ENCODE measurements at regions not wholly inside any gene's neighbourhood (a gene's known extent, or its start where the extent isn't known, plus 50 kb on each side); places are given as distances from the start of the nearest gene placed in this dataset.

DNA sequence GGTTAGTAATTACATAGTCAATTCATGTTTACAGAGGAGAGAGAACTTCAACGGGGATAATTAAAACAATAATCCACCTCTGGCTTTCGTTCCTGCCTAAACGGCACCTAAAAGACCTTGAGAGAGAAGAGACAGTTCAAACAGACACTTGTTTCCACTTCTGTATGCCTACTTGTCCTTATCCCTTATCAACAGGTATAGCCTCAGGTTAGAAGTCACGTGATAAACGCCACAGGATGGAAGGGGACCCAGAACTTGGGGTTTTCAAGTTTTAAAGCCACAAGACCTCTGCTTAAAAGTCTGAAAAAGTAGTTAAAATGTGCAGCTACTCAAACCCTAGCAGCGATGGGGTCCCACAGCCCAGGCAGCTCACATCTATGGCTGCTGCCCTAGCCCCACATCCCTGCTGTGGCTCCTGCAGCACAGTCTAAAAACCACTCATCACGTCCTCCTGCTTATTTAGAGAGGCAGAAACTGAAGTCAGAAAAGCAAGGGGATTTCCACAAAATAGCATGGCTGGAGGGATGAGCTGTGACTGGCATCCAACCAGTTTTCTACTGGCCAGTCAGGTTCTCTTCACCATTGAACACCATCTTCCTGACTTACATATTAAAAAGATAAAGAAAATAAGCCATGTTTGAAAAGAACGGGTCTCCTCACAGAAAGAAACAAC, 51.2 kb upstream of the SEC16B start:
- H3K9me3 ChIP-seq, result peaks cover 0 to 3% of the 10 kb centered on the region in 2 donors
- intact Hi-C loops (cut with DNase I; ENCODE audit: low total_unique reads), result no loop called here
- H3K36me3 ChIP-seq, result no peaks in the 10 kb centered on the region
- H3K4me3 ChIP-seq, result no peak overlapping the region
- no peaks in the 10 kb centered on the region for H3K4me1 ChIP-seq
- H3K27me3 ChIP-seq, result no peaks in the 10 kb centered on the region
- TF ChIP-seq POLR2AphosphoS5 (IDR thresholded peaks at IDR 0.05), result no peak
- no peak for TF ChIP-seq POLR2A (IDR thresholded peaks at IDR 0.05)
- TF ChIP-seq, protein P1, sequence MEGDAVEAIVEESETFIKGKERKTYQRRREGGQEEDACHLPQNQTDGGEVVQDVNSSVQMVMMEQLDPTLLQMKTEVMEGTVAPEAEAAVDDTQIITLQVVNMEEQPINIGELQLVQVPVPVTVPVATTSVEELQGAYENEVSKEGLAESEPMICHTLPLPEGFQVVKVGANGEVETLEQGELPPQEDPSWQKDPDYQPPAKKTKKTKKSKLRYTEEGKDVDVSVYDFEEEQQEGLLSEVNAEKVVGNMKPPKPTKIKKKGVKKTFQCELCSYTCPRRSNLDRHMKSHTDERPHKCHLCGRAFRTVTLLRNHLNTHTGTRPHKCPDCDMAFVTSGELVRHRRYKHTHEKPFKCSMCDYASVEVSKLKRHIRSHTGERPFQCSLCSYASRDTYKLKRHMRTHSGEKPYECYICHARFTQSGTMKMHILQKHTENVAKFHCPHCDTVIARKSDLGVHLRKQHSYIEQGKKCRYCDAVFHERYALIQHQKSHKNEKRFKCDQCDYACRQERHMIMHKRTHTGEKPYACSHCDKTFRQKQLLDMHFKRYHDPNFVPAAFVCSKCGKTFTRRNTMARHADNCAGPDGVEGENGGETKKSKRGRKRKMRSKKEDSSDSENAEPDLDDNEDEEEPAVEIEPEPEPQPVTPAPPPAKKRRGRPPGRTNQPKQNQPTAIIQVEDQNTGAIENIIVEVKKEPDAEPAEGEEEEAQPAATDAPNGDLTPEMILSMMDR (IDR thresholded peaks at IDR 0.05), result no peak
- H3K27ac ChIP-seq, result no peak overlapping the region
- DNase-seq (ENCODE audit: low spot score in 2 of 2), result no peak

DNA sequence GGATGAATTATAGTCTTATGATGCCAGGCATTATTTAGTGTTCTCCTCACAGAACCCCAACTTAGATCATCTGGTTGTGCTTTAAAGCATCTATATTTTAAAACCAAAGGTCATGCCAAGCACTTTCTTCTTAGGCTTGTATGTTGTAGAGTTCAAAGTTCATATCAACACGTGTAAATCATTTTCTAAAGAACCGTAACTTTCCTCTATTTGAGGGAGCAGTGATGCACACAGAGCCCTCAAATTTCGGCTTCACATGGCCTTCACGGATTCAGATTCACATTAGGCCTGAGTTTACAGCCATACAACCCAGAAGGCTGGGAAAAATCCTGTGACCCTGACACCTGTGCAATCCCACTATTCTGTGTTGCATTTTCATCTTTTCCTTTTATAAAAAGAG, 52.1 kb upstream of the SEC16B start:
- Histone ChIP-seq H3K4me3 (no peak overlapping the region), H3K27ac (no peak overlapping the region), H3K4me1 (no peaks in the 10 kb centered on the region), H3K9me3 (peaks cover 0 to 3% of the 10 kb centered on the region in 2 donors), H3K36me3 (no peaks in the 10 kb centered on the region), H3K27me3 (no peaks in the 10 kb centered on the region)
- DNase-seq (ENCODE audit: low spot score in 2 of 2), result no peak
- intact Hi-C loops (cut with DNase I; ENCODE audit: low total_unique reads), result no loop called here
- TF ChIP-seq, protein P1 (IDR thresholded peaks at IDR 0.05), result no peak
- TF ChIP-seq POLR2AphosphoS5 (IDR thresholded peaks at IDR 0.05), result no peak

DNA sequence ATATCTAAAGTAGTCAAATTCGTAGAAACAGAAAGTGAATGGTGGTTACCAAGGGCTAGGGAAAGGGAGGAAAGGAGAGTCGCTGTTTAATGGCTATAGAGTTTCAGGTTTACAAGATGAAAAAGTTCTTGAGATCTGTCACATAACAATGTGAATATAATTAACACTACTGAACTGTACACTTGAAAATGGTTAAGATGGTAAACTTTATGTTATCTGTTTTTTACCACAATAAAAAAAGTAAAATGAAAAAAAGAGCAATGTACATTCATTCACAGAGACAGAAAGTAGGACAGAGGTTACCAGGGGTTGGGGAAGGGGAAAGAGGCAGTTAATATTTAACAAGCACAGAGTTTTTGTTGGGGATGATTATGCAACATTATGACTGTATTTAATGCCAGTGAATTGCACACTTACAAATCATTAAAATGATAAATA, 53.3 kb upstream of the SEC16B start:
- no peaks in the 10 kb centered on the region for H3K36me3 ChIP-seq
- no peak for TF ChIP-seq POLR2AphosphoS5 (IDR thresholded peaks at IDR 0.05)
- TF ChIP-seq, protein P1 (IDR thresholded peaks at IDR 0.05), result no peak
- no peak for TF ChIP-seq POLR2A (IDR thresholded peaks at IDR 0.05)

DNA sequence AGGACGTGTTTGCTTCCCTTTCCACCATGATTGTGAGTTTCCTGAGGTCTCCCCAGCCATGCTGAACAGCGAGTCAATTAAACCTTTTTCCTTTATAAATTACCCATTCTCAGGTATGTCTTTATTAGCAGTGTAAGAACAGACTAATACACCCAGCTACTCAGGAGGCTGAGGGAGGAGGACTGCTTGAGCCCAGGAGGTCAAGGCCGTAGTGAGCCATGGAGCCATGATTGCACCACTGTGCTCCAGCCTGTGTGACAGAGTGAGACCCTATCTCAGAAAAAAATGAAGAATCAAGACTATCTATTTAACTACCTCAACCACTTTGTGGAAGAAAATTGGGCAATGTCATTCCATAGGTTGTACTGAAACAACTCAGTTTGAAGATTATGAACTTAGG, 54.6 kb upstream of the SEC16B start:
- Histone ChIP-seq H3K27me3 (no peaks in the 10 kb centered on the region), H3K9me3 (no peaks in the 10 kb centered on the region), H3K27ac (no peak overlapping the region), H3K4me1 (no peaks in the 10 kb centered on the region), H3K36me3 (no peaks in the 10 kb centered on the region), H3K4me3 (no peak overlapping the region)
- intact Hi-C loops (cut with DNase I; ENCODE audit: low total_unique reads), result no loop called here
- TF ChIP-seq, protein P1 (IDR thresholded peaks at IDR 0.05), result no peak
- TF ChIP-seq POLR2A (IDR thresholded peaks at IDR 0.05), result no peak
- no peak for TF ChIP-seq POLR2AphosphoS5 (IDR thresholded peaks at IDR 0.05)
- DNase-seq (ENCODE audit: low spot score in 2 of 2), result no peak

More for the DNA sequence above, 53.3 kb upstream of the SEC16B start:
- H3K27ac ChIP-seq, result no peak overlapping the region
- H3K9me3 ChIP-seq, result no peaks in the 10 kb centered on the region
- intact Hi-C loops (cut with DNase I; ENCODE audit: low total_unique reads), result no loop called here
- no peak overlapping the region for H3K4me3 ChIP-seq
- no peak for DNase-seq (ENCODE audit: low spot score in 2 of 2)
- H3K4me1 ChIP-seq, result no peaks in the 10 kb centered on the region
- no peaks in the 10 kb centered on the region for H3K27me3 ChIP-seq

DNA sequence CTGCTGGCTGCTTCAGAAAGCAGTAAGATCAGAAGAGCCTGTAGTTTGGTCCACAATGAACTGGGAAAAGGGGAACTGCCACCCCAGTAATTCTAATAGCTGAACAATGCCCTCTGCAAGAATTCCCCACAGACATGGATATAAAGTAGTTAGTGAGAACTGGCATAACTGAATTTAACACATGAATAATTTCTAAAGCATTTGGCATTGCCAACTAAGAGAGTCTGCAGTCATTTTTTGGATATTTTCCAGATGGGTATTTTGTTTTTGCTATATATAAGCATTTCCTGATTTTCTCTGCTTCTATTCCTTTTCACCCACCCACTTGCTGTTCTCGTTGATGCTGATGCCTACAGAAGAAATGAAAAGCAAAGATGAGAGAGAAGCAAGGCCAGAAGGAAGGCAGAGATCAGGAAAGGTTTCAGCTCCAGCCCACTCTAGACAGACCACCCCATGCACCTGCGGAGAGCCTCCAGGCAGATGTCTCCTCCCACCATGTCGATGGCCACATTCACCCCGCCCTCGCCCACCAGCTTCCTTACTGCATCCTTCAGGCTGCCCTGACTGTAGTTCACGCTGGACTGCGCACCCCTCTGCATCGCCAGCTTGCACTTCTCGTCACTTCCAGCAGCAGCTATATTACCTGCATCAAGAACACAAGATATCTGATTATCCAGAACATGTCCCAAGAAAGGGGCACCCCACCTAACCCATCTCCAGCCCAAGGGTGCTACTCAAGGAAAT, 55.9 kb upstream of the SEC16B start:
- intact Hi-C loops (cut with DNase I; ENCODE audit: low total_unique reads), result no loop called here

More for the DNA sequence above, 55.9 kb upstream of the SEC16B start:
- Histone ChIP-seq H3K9me3 (no peaks in the 10 kb centered on the region), H3K27me3 (no peaks in the 10 kb centered on the region), H3K4me1 (no peaks in the 10 kb centered on the region), H3K36me3 (no peaks in the 10 kb centered on the region), H3K4me3 (no peak overlapping the region), H3K27ac (no peak overlapping the region)
- DNase-seq (ENCODE audit: low spot score in 2 of 2), result no peak
- TF ChIP-seq, protein P1 (IDR thresholded peaks at IDR 0.05), result no peak
- no peak for TF ChIP-seq POLR2AphosphoS5 (IDR thresholded peaks at IDR 0.05)
